ENCODE measurements at regions not wholly inside any gene's neighbourhood (a gene's known extent, or its start where the extent isn't known, plus 50 kb on each side); places are given as distances from the start of the nearest gene placed in this dataset.

- Histone ChIP-seq H3K27ac (no peak overlapping the region), H3K4me1 (no peaks in the 10 kb centered on the region), H3K4me3 (no peak overlapping the region), H3K9me3 (no peaks in the 10 kb centered on the region), H3K4me2 (no peak overlapping the region)
- TF ChIP-seq, protein P1, sequence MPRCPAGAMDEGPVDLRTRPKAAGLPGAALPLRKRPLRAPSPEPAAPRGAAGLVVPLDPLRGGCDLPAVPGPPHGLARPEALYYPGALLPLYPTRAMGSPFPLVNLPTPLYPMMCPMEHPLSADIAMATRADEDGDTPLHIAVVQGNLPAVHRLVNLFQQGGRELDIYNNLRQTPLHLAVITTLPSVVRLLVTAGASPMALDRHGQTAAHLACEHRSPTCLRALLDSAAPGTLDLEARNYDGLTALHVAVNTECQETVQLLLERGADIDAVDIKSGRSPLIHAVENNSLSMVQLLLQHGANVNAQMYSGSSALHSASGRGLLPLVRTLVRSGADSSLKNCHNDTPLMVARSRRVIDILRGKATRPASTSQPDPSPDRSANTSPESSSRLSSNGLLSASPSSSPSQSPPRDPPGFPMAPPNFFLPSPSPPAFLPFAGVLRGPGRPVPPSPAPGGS (IDR thresholded peaks at IDR 0.05), result no peak
- TF ChIP-seq BHLHE40 (IDR thresholded peaks at IDR 0.05; ENCODE audit: low read depth, low read length), result no peak
- TF ChIP-seq RAD21 (conservative IDR thresholded peaks at IDR 0.05 in 1 of 2, IDR thresholded peaks at IDR 0.05 in 1 of 2), result no peak
- no peak for TF ChIP-seq ATOH8 (CRISPR knock-in tag; IDR thresholded peaks at IDR 0.05; ENCODE audit: low read depth)
- TF ChIP-seq CEBPB (IDR thresholded peaks at IDR 0.05), result no peak
- TF ChIP-seq FOSB (CRISPR knock-in tag; IDR thresholded peaks at IDR 0.05), result no peak
- TF ChIP-seq HOXB5 (CRISPR knock-in tag; IDR thresholded peaks at IDR 0.05), result no peak
- no peak for TF ChIP-seq POLR2A (IDR thresholded peaks at IDR 0.05; ENCODE audit: low read length)
- no peak for TF ChIP-seq EHF (CRISPR knock-in tag; IDR thresholded peaks at IDR 0.05)
- no peak for TF ChIP-seq SMC3 (IDR thresholded peaks at IDR 0.05)
- no peak for TF ChIP-seq ZC3H11A (IDR thresholded peaks at IDR 0.05)
- TF ChIP-seq NR3C1 (IDR thresholded peaks at IDR 0.05), result no peak
- no peak for TF ChIP-seq KDM1A (IDR thresholded peaks at IDR 0.05; ENCODE audit: low read depth)
- TF ChIP-seq GATA3 (IDR thresholded peaks at IDR 0.05; ENCODE audit: borderline replicate concordance), result no peak
- TF ChIP-seq, protein P2, sequence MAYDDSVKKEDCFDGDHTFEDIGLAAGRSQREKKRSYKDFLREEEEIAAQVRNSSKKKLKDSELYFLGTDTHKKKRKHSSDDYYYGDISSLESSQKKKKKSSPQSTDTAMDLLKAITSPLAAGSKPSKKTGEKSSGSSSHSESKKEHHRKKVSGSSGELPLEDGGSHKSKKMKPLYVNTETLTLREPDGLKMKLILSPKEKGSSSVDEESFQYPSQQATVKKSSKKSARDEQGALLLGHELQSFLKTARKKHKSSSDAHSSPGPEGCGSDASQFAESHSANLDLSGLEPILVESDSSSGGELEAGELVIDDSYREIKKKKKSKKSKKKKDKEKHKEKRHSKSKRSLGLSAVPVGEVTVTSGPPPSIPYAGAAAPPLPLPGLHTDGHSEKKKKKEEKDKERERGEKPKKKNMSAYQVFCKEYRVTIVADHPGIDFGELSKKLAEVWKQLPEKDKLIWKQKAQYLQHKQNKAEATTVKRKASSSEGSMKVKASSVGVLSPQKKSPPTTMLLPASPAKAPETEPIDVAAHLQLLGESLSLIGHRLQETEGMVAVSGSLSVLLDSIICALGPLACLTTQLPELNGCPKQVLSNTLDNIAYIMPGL (CRISPR knock-in tag; IDR thresholded peaks at IDR 0.05; ENCODE audit: borderline replicate concordance), result no peak
- TF ChIP-seq, protein P3, sequence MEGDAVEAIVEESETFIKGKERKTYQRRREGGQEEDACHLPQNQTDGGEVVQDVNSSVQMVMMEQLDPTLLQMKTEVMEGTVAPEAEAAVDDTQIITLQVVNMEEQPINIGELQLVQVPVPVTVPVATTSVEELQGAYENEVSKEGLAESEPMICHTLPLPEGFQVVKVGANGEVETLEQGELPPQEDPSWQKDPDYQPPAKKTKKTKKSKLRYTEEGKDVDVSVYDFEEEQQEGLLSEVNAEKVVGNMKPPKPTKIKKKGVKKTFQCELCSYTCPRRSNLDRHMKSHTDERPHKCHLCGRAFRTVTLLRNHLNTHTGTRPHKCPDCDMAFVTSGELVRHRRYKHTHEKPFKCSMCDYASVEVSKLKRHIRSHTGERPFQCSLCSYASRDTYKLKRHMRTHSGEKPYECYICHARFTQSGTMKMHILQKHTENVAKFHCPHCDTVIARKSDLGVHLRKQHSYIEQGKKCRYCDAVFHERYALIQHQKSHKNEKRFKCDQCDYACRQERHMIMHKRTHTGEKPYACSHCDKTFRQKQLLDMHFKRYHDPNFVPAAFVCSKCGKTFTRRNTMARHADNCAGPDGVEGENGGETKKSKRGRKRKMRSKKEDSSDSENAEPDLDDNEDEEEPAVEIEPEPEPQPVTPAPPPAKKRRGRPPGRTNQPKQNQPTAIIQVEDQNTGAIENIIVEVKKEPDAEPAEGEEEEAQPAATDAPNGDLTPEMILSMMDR (IDR thresholded peaks at IDR 0.05), result no peak
- TF ChIP-seq, protein P4, sequence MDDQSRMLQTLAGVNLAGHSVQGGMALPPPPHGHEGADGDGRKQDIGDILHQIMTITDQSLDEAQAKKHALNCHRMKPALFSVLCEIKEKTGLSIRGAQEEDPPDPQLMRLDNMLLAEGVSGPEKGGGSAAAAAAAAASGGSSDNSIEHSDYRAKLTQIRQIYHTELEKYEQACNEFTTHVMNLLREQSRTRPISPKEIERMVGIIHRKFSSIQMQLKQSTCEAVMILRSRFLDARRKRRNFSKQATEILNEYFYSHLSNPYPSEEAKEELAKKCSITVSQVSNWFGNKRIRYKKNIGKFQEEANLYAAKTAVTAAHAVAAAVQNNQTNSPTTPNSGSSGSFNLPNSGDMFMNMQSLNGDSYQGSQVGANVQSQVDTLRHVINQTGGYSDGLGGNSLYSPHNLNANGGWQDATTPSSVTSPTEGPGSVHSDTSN (IDR thresholded peaks at IDR 0.05), result no peak
- ChIA-PET POLR2A (no interaction called here), CTCF (interaction anchor here (1.3 kb wide), 1 partner anchor 11 kb away, joined by 3 read pairs; no protein-coding TSS in a partner anchor)
- FAIRE-seq (no peak), ATAC-seq (no peak), DNase-seq (ENCODE audit: low read depth in 1 of 2, low spot score in 1 of 2) (no peak)
- 42% methylated on average over 3 of the region's 3 CpGs for WGBS (ENCODE audit: missing lambda C conversion rate)
These were observed 233.2 kb downstream of the KLF13 start for GRCh38 chr15:31559786-31560185.

GRCh38 chr15:31560643-31561042, 234.0 kb downstream of the KLF13 start:
- Histone ChIP-seq H3K9me3 (no peaks in the 10 kb centered on the region), H3K27ac (no peak overlapping the region), H3K4me2 (no peak overlapping the region), H3K4me3 (no peak overlapping the region), H3K4me1 (no peaks in the 10 kb centered on the region)
- POLR2A ChIA-PET, result no interaction called here
- CTCF ChIA-PET, result interaction anchor here (1.3 kb wide), 1 partner anchor 10 kb away, joined by 3 read pairs; no protein-coding TSS in a partner anchor
- ATAC-seq, result no peak
- 60% methylated on average over 4 of the region's 4 CpGs for WGBS (ENCODE audit: missing lambda C conversion rate)
- DNase-seq (ENCODE audit: low read depth in 1 of 2, low spot score in 1 of 2), result no peak
- FAIRE-seq, result no peak
- no peak for TF ChIP-seq GATA3 (IDR thresholded peaks at IDR 0.05; ENCODE audit: borderline replicate concordance)
- no peak for TF ChIP-seq KDM5A (IDR thresholded peaks at IDR 0.05)
- no peak for TF ChIP-seq FOSB (CRISPR knock-in tag; IDR thresholded peaks at IDR 0.05)
- TF ChIP-seq, protein P5, sequence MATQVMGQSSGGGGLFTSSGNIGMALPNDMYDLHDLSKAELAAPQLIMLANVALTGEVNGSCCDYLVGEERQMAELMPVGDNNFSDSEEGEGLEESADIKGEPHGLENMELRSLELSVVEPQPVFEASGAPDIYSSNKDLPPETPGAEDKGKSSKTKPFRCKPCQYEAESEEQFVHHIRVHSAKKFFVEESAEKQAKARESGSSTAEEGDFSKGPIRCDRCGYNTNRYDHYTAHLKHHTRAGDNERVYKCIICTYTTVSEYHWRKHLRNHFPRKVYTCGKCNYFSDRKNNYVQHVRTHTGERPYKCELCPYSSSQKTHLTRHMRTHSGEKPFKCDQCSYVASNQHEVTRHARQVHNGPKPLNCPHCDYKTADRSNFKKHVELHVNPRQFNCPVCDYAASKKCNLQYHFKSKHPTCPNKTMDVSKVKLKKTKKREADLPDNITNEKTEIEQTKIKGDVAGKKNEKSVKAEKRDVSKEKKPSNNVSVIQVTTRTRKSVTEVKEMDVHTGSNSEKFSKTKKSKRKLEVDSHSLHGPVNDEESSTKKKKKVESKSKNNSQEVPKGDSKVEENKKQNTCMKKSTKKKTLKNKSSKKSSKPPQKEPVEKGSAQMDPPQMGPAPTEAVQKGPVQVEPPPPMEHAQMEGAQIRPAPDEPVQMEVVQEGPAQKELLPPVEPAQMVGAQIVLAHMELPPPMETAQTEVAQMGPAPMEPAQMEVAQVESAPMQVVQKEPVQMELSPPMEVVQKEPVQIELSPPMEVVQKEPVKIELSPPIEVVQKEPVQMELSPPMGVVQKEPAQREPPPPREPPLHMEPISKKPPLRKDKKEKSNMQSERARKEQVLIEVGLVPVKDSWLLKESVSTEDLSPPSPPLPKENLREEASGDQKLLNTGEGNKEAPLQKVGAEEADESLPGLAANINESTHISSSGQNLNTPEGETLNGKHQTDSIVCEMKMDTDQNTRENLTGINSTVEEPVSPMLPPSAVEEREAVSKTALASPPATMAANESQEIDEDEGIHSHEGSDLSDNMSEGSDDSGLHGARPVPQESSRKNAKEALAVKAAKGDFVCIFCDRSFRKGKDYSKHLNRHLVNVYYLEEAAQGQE (IDR thresholded peaks at IDR 0.05), result no peak
- TF ChIP-seq HOXB13 (CRISPR knock-in tag; IDR thresholded peaks at IDR 0.05; ENCODE audit: low read depth), result no peak
- TF ChIP-seq KDM1A (IDR thresholded peaks at IDR 0.05; ENCODE audit: low read depth), result no peak
- no peak for TF ChIP-seq ATOH8 (CRISPR knock-in tag; IDR thresholded peaks at IDR 0.05; ENCODE audit: low read depth)

Data from A549 (cell line).